Esophagus squamous epithelium (tissue), 5 donors: ENCODE measurements at regions not wholly inside any gene's neighbourhood (a gene's known extent, or its start where the extent isn't known, plus 50 kb on each side); places are given as distances from the start of the nearest gene placed in this dataset.

Source experiments
- DNase-seq: peaks from one replicate; lab custom pipeline; 2025; lab: John Stamatoyannopoulos, UW
- H3K27ac ChIP-seq, 4 donors: fragments of 200-600 bp; sonication (generic); one replicate each; pipeline ENCODE4 v1.5.1; 2016 to 2019; ENCODE audit warnings: mild to moderate bottlenecking in 1 of 4
- H3K27me3 ChIP-seq, 4 donors: fragments of 200-600 bp; sonication (generic); 1 replicate in 3 of 4; 2 replicates in 1 of 4; pipeline versions ENCODE4 v1.5.1 to v1.6.0; 2017 to 2021; ENCODE audit warnings: antibody characterized with exemption in 1 of 4
- H3K36me3 ChIP-seq, 3 donors: fragments of 200-600 bp; sonication (generic); one replicate each; pipeline ENCODE4 v1.5.1; 2016 to 2019
- H3K4me1 ChIP-seq, 3 donors: fragments of 200-600 bp; sonication (generic); one replicate each; pipeline ENCODE4 v1.5.1; 2017 to 2019
- H3K4me3 ChIP-seq, 4 donors: fragments of 200-600 bp; sonication (generic); 1 replicate in 3 of 4; 2 replicates in 1 of 4; pipeline ENCODE4 v1.5.1; 2016 to 2019; ENCODE audit warnings: mild to moderate bottlenecking in 2 of 4, moderate library complexity in 1 of 4
- H3K9me3 ChIP-seq, 3 donors: fragments of 200-600 bp; sonication (generic); one replicate each; pipeline ENCODE4 v1.5.1; 2016 to 2019
- CTCF ChIP-seq, 6 experiments: fragments of 450-650 bp in 4 of 6; fragments of 200-600 bp in 2 of 6; sonication (generic) in 2 of 6; IDR thresholded peaks; one replicate each; pipeline ENCODE4 v1.5.1; 2016 to 2019; ENCODE audit warnings: antibody characterized with exemption in 6 of 6, mild to moderate bottlenecking in 4 of 6, moderate library complexity in 4 of 6
- POLR2A ChIP-seq, 4 donors: fragments of 450-650 bp; IDR thresholded peaks; one replicate each; pipeline ENCODE4 v1.6.1; 2017; ENCODE audit warnings: antibody characterized with exemption in 4 of 4, mild to moderate bottlenecking in 4 of 4, moderate library complexity in 3 of 4
- WGBS, 2 donors: methylation state at CpG; one replicate each; pipeline ENCODE4 v1.1.5; 2018; 5-methylcytosine and 5-hydroxymethylcytosine counted together
- intact Hi-C: fragments of 100-400 bp; cut with DNase I; formaldehyde crosslinking; loops from one replicate; pipeline ENCODE4 v1.15.0; 2022
- donor health status: DM: yes; HTN: yes; CAD: no.

GRCh38 chr10:4020631-4021030 is 235.6 kb upstream of the KLF6 start:
- intact Hi-C loops: no loop called here
- H3K9me3 ChIP-seq: no peaks in the 10 kb centered on the region
- H3K27ac ChIP-seq: no peak overlapping the region
- H3K4me3 ChIP-seq: no peak overlapping the region
- no peak for DNase-seq
- WGBS, 2 donors: 90 to 91% methylated on average over 5 of the region's 5 CpGs
- no peaks in the 10 kb centered on the region for H3K4me1 ChIP-seq
- H3K27me3 ChIP-seq: no peaks in the 10 kb centered on the region
- TF ChIP-seq POLR2A (IDR thresholded peaks at IDR 0.05): no peak
- TF ChIP-seq CTCF (IDR thresholded peaks at IDR 0.05): no peak
- H3K36me3 ChIP-seq: no peaks in the 10 kb centered on the region

GRCh38 chr10:4018054-4018511 is 233.1 kb upstream of the KLF6 start:
- Histone ChIP-seq H3K36me3 (no peaks in the 10 kb centered on the region), H3K27me3 (no peaks in the 10 kb centered on the region), H3K4me1 (peaks cover 0 to 9% (median 0%) of the 10 kb centered on the region in 3 donors), H3K4me3 (no peak overlapping the region), H3K27ac (no peak overlapping the region), H3K9me3 (no peaks in the 10 kb centered on the region)
- DNase-seq: no peak
- no peak for TF ChIP-seq POLR2A (IDR thresholded peaks at IDR 0.05)
- no peak for TF ChIP-seq CTCF (IDR thresholded peaks at IDR 0.05)
- 70 to 77% methylated on average over 4 of the region's 4 CpGs for WGBS, 2 donors
- intact Hi-C loops: no loop called here

GRCh38 chr10:4017336-4017735 is 232.3 kb upstream of the KLF6 start:
- Histone ChIP-seq H3K27ac (no peak overlapping the region), H3K9me3 (no peaks in the 10 kb centered on the region), H3K4me1 (peaks cover 0 to 9% (median 0%) of the 10 kb centered on the region in 3 donors), H3K27me3 (no peaks in the 10 kb centered on the region), H3K4me3 (no peak overlapping the region), H3K36me3 (no peaks in the 10 kb centered on the region)
- no peak for DNase-seq
- no peak for TF ChIP-seq CTCF (IDR thresholded peaks at IDR 0.05)
- TF ChIP-seq POLR2A (IDR thresholded peaks at IDR 0.05): no peak
- WGBS, 2 donors: 77 to 88% methylated on average over 8 of the region's 8 CpGs
- intact Hi-C loops: no loop called here

- Histone ChIP-seq H3K27ac (no peak overlapping the region), H3K4me3 (no peak overlapping the region), H3K9me3 (no peaks in the 10 kb centered on the region), H3K36me3 (no peaks in the 10 kb centered on the region), H3K4me1 (peaks cover 0 to 9% (median 0%) of the 10 kb centered on the region in 3 donors), H3K27me3 (no peaks in the 10 kb centered on the region)
- 89 to 95% methylated on average over 9 of the region's 10 CpGs for WGBS, 2 donors
- intact Hi-C loops: no loop called here
- TF ChIP-seq POLR2A (IDR thresholded peaks at IDR 0.05) (no peak), CTCF (IDR thresholded peaks at IDR 0.05) (no peak)
- no peak for DNase-seq
Measured at GRCh38 chr10:4016214-4016740, 231.3 kb upstream of the KLF6 start.

GRCh38 chr10:4013651-4014121 is 228.7 kb upstream of the KLF6 start:
- H3K9me3 ChIP-seq: no peaks in the 10 kb centered on the region
- H3K4me1 ChIP-seq: peaks cover 0 to 9% (median 0%) of the 10 kb centered on the region in 3 donors
- no peaks in the 10 kb centered on the region for H3K36me3 ChIP-seq
- 25 to 29% methylated on average over 6 to 12 of the region's 13 CpGs for WGBS, 2 donors
- peak overlapping the region in 2 of 4 donors; percentile 14 to 21 for H3K4me3 ChIP-seq
- intact Hi-C loops: no loop called here
- peak overlapping the region in 3 of 4 donors; percentile 19 to 39 (median 27) for H3K27ac ChIP-seq
- no peak for TF ChIP-seq CTCF (IDR thresholded peaks at IDR 0.05)
- no peak for TF ChIP-seq POLR2A (IDR thresholded peaks at IDR 0.05)
- no peaks in the 10 kb centered on the region for H3K27me3 ChIP-seq
- DNase-seq: no peak
